ENCODE measurements at regions not wholly inside any gene's neighbourhood (a gene's known extent, or its start where the extent isn't known, plus 50 kb on each side); places are given as distances from the start of the nearest gene placed in this dataset.
"Not testable (repeated sequence)": the region's sequence is repeated elsewhere in the genome, so short reads cannot be mapped to it uniquely, and the experiment has no call there.

GRCh38 chr1:223025190-223025734 lies 117.8 kb downstream of the TLR5 start:
- TF ChIP-seq CTCF, POLR2A (IDR thresholded peaks at IDR 0.05): not testable (repeated sequence)

Measured in testis (tissue), 2 donors.